Testis (tissue), 2 donors: ENCODE measurements at regions not wholly inside any gene's neighbourhood (a gene's known extent, or its start where the extent isn't known, plus 50 kb on each side); places are given as distances from the start of the nearest gene placed in this dataset.

Experiments used
- POLR2A ChIP-seq: fragments of 450-650 bp; IDR thresholded peaks from one replicate; pipeline ENCODE4 v1.6.1; 2017; ENCODE audit warnings: antibody characterized with exemption, mild to moderate bottlenecking, moderate library complexity
- TF ChIP-seq, protein P1 (sequence below), 3 experiments: fragments of 450-650 bp in 2 of 3; fragments of 200-600 bp in 1 of 3; sonication (generic) in 1 of 3; IDR thresholded peaks; one replicate each; pipeline ENCODE4 v1.5.1; 2016 to 2019; ENCODE audit warnings: antibody characterized with exemption in 3 of 3, mild to moderate bottlenecking in 2 of 3, moderate library complexity in 1 of 3

- TF ChIP-seq, protein P1, sequence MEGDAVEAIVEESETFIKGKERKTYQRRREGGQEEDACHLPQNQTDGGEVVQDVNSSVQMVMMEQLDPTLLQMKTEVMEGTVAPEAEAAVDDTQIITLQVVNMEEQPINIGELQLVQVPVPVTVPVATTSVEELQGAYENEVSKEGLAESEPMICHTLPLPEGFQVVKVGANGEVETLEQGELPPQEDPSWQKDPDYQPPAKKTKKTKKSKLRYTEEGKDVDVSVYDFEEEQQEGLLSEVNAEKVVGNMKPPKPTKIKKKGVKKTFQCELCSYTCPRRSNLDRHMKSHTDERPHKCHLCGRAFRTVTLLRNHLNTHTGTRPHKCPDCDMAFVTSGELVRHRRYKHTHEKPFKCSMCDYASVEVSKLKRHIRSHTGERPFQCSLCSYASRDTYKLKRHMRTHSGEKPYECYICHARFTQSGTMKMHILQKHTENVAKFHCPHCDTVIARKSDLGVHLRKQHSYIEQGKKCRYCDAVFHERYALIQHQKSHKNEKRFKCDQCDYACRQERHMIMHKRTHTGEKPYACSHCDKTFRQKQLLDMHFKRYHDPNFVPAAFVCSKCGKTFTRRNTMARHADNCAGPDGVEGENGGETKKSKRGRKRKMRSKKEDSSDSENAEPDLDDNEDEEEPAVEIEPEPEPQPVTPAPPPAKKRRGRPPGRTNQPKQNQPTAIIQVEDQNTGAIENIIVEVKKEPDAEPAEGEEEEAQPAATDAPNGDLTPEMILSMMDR (IDR thresholded peaks at IDR 0.05), result no peak
- no peak for TF ChIP-seq POLR2A
These were observed 114.7 kb upstream of the SERBP1 start for GRCh38 chr1:67544921-67545320.
